ENCODE measurements at regions not wholly inside any gene's neighbourhood (a gene's known extent, or its start where the extent isn't known, plus 50 kb on each side); places are given as distances from the start of the nearest gene placed in this dataset.

DNA sequence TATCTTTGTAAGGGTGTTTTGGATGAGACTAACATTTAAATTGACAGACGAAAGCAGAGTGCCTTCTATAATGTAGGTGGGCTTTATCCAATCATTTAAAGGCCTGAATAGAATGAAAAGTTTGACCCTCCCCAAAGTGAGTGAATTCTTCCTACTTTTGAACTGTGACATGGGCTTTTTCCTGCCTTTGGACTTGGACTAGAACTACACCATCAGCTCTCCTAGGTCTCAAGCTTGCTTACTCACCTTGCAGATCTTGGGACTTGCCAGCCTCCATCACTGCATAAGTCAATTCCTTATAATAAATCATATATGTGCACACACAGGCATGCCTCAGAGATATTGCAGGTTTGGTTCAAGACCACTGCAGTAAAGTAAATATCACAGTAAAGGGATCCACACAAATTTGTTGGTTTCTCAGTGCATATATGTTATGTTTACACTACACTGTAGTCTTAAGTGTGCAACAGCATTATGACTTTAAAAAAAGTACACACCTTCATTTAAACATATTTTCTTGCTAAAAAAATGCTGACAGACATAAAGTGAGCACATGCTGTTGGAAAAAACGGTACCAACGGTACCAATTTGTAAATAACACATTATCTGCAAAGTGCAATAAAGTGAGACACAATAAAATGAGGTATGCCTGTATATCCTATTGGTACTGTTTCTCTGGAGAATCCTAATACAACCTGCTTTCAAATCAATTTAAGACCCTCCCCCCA is 51.6 kb upstream of the ATF3 start:
- no peak overlapping the region for H3K4me3 ChIP-seq (ENCODE audit: low read depth, low read length)
- TF ChIP-seq, protein P1, sequence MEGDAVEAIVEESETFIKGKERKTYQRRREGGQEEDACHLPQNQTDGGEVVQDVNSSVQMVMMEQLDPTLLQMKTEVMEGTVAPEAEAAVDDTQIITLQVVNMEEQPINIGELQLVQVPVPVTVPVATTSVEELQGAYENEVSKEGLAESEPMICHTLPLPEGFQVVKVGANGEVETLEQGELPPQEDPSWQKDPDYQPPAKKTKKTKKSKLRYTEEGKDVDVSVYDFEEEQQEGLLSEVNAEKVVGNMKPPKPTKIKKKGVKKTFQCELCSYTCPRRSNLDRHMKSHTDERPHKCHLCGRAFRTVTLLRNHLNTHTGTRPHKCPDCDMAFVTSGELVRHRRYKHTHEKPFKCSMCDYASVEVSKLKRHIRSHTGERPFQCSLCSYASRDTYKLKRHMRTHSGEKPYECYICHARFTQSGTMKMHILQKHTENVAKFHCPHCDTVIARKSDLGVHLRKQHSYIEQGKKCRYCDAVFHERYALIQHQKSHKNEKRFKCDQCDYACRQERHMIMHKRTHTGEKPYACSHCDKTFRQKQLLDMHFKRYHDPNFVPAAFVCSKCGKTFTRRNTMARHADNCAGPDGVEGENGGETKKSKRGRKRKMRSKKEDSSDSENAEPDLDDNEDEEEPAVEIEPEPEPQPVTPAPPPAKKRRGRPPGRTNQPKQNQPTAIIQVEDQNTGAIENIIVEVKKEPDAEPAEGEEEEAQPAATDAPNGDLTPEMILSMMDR (IDR thresholded peaks at IDR 0.05; ENCODE audit: insufficient read depth, low read length): no peak
- no peak for DNase-seq (ENCODE audit: low read depth)

DNA sequence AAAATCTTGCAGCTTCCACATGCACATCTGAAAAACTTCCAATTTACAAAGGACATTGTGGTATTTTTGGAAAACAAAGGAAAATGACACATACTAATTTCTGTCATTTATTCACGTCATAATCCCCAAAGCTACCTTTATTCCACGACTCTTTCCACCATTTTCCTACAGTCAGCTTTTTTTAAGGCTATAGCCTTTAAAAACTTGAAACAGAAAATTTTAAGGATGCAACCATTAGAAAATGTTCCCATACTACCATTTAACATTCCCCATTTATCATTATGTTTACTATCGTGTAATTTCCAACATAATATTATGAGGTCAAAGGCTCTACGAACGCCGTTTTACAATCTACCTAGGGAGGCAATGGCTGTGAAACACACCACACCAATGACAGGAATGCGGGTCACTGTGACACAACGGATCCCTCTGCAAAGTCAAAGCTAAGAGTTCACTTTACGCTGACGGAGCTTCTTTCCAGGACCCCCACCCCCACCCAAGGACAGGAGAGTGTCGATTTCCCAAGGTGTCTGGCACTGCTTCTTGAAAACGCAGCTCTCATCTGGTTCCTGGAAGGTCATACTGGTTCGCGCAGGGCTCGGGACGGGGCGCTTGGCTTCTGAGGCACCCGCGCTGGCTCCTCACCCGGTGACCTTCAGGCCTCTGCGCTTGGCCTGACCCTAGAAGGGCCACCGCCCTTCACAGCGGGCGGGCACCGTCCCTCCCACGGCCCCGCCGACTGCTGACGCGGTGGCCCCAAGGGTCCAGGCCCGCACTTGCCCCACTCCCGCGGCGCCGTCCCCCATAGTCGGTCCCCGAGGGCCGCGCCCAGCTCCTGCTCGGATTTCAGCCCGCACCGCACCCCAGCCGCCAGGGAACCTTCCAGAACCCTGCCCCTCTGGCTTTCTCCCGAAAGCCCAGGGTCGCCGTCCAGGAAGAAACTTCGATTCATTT is 50.5 kb upstream of the ATF3 start:
- DNase-seq (ENCODE audit: low read depth): peak; percentile 33
- H3K4me3 ChIP-seq (ENCODE audit: low read depth, low read length): peak overlapping the region; percentile 68
- TF ChIP-seq, protein P1 (IDR thresholded peaks at IDR 0.05; ENCODE audit: insufficient read depth, low read length): peak; percentile 4

DNA sequence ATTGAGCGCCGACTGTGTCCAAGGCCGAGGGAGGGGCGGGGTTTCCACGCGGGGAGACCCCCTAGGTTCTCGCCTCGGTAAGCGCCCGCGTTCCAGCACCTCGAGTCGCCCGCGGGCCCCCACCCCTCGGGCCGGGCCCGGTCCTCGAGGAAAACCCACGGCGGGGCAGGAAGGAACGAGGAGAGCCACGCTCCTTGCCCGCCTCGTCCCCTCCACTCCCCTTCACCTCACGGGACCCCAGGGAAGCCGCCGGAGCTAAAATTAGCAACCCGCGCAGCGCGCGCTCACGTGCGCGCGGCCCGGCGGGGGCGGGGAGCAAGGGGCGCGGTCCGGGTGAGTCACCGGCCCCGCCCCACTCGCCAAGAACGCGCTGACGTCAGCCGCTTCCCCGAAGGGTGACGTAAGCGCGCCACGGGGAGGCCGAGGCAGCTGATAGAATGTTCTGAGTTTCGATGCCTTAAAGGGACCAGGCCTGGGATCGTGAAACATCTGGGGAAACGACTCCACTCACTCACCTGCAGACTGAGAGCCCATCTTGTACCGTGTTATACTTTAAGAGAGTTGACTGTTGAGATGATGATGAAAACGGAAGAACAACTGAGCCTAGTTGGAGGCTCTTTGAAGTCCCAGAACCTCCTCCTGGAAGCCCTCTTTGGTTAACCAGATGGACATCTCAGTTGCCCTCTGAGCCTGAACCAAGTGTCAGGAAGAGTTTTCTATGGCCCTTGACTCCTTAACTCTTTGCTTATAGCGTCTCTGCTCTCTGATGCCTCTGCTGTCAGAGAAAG is 49.7 kb upstream of the ATF3 start:
- peak overlapping the region; percentile 68 for H3K4me3 ChIP-seq (ENCODE audit: low read depth, low read length)
- peak; percentile 92 for DNase-seq (ENCODE audit: low read depth)
- TF ChIP-seq, protein P1 (IDR thresholded peaks at IDR 0.05; ENCODE audit: insufficient read depth, low read length): no peak

Data from fibroblast of the aortic adventitia (primary cell).